ENCODE measurements at regions not wholly inside any gene's neighbourhood (a gene's known extent, or its start where the extent isn't known, plus 50 kb on each side); places are given as distances from the start of the nearest gene placed in this dataset.

- no peaks in the 10 kb centered on the region for H4K20me1 ChIP-seq (replicated peaks in 1 of 2; ENCODE audit: control insufficient read depth in 1 of 2, insufficient read depth in 2 of 2, low read length in 2 of 2)
- H3K4me1 ChIP-seq (replicated peaks in 1 of 4; ENCODE audit: control insufficient read depth in 3 of 4, insufficient read depth in 4 of 4, low read length in 3 of 4): no peaks in the 10 kb centered on the region
- DNase-seq (ENCODE audit: low read depth in 1 of 2, low spot score in 2 of 2) (no peak), FAIRE-seq (no peak)
- H3K4ac ChIP-seq (replicated peaks; ENCODE audit: insufficient read length, low read depth, low read length): no peak overlapping the region
- no peaks in the 10 kb centered on the region for H3K23me2 ChIP-seq (ENCODE audit: low read depth, low read length)
- H2BK12ac ChIP-seq (ENCODE audit: low read depth, low read length): no peak overlapping the region
- no peak overlapping the region for H3K9ac ChIP-seq (replicated peaks in 1 of 4; ENCODE audit: extremely low read depth in 1 of 4, low read depth in 3 of 4, low read length in 3 of 4)
- no peaks in the 10 kb centered on the region for H3K36me3 ChIP-seq (ENCODE audit: control insufficient read depth in 2 of 4, insufficient read depth in 4 of 4, low read length in 3 of 4)
- TF ChIP-seq GABPA (IDR thresholded peaks at IDR 0.05; ENCODE audit: borderline replicate concordance, insufficient read depth, low read length): no peak
- no peak for TF ChIP-seq POLR2AphosphoS5 (IDR thresholded peaks at IDR 0.05; ENCODE audit: low read depth, low read length)
- TF ChIP-seq TEAD4 (IDR thresholded peaks at IDR 0.05; ENCODE audit: low read depth, low read length): no peak
- TF ChIP-seq POU5F1 (IDR thresholded peaks at IDR 0.05; ENCODE audit: low read depth, low read length): no peak
- TF ChIP-seq CREB1 (IDR thresholded peaks at IDR 0.05): no peak
- TF ChIP-seq SIRT6 (IDR thresholded peaks at IDR 0.05; ENCODE audit: low read length): no peak
- TF ChIP-seq TAF7 (optimal IDR thresholded peaks at IDR 0.05; ENCODE audit: borderline replicate concordance, low read depth, low read length): no peak
- no peak for TF ChIP-seq CEBPB (IDR thresholded peaks at IDR 0.05; ENCODE audit: low read depth, low read length)
- no peak for TF ChIP-seq GTF2F1 (IDR thresholded peaks at IDR 0.05; ENCODE audit: borderline replicate concordance, low read depth, low read length)
- TF ChIP-seq EGR1 (IDR thresholded peaks at IDR 0.05; ENCODE audit: borderline replicate concordance, low read depth, low read length): no peak
- no peak for TF ChIP-seq YY1 (IDR thresholded peaks at IDR 0.05; ENCODE audit: low read depth, low read length)
- TF ChIP-seq, protein P1, sequence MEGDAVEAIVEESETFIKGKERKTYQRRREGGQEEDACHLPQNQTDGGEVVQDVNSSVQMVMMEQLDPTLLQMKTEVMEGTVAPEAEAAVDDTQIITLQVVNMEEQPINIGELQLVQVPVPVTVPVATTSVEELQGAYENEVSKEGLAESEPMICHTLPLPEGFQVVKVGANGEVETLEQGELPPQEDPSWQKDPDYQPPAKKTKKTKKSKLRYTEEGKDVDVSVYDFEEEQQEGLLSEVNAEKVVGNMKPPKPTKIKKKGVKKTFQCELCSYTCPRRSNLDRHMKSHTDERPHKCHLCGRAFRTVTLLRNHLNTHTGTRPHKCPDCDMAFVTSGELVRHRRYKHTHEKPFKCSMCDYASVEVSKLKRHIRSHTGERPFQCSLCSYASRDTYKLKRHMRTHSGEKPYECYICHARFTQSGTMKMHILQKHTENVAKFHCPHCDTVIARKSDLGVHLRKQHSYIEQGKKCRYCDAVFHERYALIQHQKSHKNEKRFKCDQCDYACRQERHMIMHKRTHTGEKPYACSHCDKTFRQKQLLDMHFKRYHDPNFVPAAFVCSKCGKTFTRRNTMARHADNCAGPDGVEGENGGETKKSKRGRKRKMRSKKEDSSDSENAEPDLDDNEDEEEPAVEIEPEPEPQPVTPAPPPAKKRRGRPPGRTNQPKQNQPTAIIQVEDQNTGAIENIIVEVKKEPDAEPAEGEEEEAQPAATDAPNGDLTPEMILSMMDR (IDR thresholded peaks at IDR 0.05; ENCODE audit: control extremely low read depth in 1 of 3, insufficient read depth in 1 of 3, low read depth in 1 of 3, low read length in 3 of 3): no peak
- H3K23ac ChIP-seq (ENCODE audit: insufficient read length): no peak overlapping the region
- H2AFZ ChIP-seq (ENCODE audit: low read length): no peak overlapping the region
- H3K27ac ChIP-seq (ENCODE audit: low read depth, low read length): no peak overlapping the region
- no peak overlapping the region for H4K8ac ChIP-seq (ENCODE audit: extremely low read depth, insufficient read depth, low read length)
- no peak overlapping the region for H2AK5ac ChIP-seq (ENCODE audit: low read depth, low read length)
- H4K91ac ChIP-seq (replicated peaks; ENCODE audit: insufficient read length, low read length): no peak overlapping the region
- no peaks in the 10 kb centered on the region for H3K79me2 ChIP-seq (ENCODE audit: control insufficient read depth in 1 of 2, insufficient read depth in 2 of 2, low read length in 2 of 2)
- no peak overlapping the region for H4K5ac ChIP-seq (ENCODE audit: insufficient read length, low read depth, low read length)
- no peaks in the 10 kb centered on the region for H3K79me1 ChIP-seq (ENCODE audit: low read depth, low read length)
- H3K4me3 ChIP-seq (ENCODE audit: extremely low read depth in 1 of 4, insufficient read depth in 2 of 4, low read depth in 3 of 4, low read length in 4 of 4): no peak overlapping the region
- H2BK5ac ChIP-seq (ENCODE audit: low read depth, low read length): no peak overlapping the region
- no peak overlapping the region for H3K14ac ChIP-seq (ENCODE audit: insufficient read length)
- CTCF ChIA-PET (ENCODE audit: partially characterized antibody): interaction anchor here (0.7 kb wide), 1 partner anchor 63 kb away, joined by 3 read pairs; no protein-coding TSS in a partner anchor
- no peak overlapping the region for H3K18ac ChIP-seq (ENCODE audit: extremely low read depth, low read length)
- no peak overlapping the region for H2BK20ac ChIP-seq (ENCODE audit: low read length)
- no peak overlapping the region for H2BK120ac ChIP-seq (replicated peaks; ENCODE audit: low read depth, low read length)
- no peak overlapping the region for H3K56ac ChIP-seq (replicated peaks; ENCODE audit: insufficient read length, low read depth, low read length)
- H3K9me3 ChIP-seq (ENCODE audit: insufficient read depth in 2 of 2, low read depth in 1 of 2, low read length in 1 of 2): no peaks in the 10 kb centered on the region
- 91% methylated on average over 3 of the region's 3 CpGs; no CpG with 5 or more reads in 1 of the 2 experiments for WGBS, 2 experiments (ENCODE audit: extremely low coverage in 1 of 2, insufficient coverage in 1 of 2, insufficient read length in 1 of 2, insufficient replicate concordance in 2 of 2, low coverage in 1 of 2, low lambda C conversion rate in 2 of 2, missing lambda C conversion rate in 1 of 2)
- H2BK15ac ChIP-seq (ENCODE audit: low read length): no peak overlapping the region
- no peaks in the 10 kb centered on the region for H3K27me3 ChIP-seq (replicated peaks in 1 of 4; ENCODE audit: control insufficient read depth in 3 of 4, extremely low read depth in 1 of 4, insufficient read depth in 3 of 4, low read length in 3 of 4)
- POLR2A ChIA-PET (ENCODE audit: partially characterized antibody): no interaction called here
- H3K4me2 ChIP-seq (ENCODE audit: insufficient read depth in 1 of 2, low read depth in 2 of 2, low read length in 2 of 2): no peak overlapping the region
Observed at GRCh38 chr2:37459095-37459981, 114.9 kb downstream of the QPCT start.

Measured in H1 (cell line).